H1 (cell line): ENCODE measurements at regions not wholly inside any gene's neighbourhood (a gene's known extent, or its start where the extent isn't known, plus 50 kb on each side); places are given as distances from the start of the nearest gene placed in this dataset.

Source experiments
- CTCF ChIA-PET: fragments of 300-600 bp; sonication (Branson Sonifier 250); formaldehyde crosslinking; loops from one replicate; lab custom pipeline; 2021; ENCODE audit not compliant: partially characterized antibody; lab: Charles Lee
- POLR2A ChIA-PET: fragments of 300-600 bp; sonication (Branson Sonifier 250); formaldehyde crosslinking; loops from one replicate; lab custom pipeline; 2021; ENCODE audit warnings: inconsistent platforms; ENCODE audit not compliant: partially characterized antibody; lab: Charles Lee
- DNase-seq, 2 experiments: peaks; one replicate each; pipeline versions ENCODE4 v3.0.0 to v3.0.0-alpha.2; 2010 to 2022; ENCODE audit warnings: low spot score in 2 of 2, low read depth in 1 of 2, mixed read lengths in 1 of 2
- FAIRE-seq: peaks from 2 replicates; lab custom pipeline; 2011; peaks lifted over from hg19 to GRCh38; lab: Jason Lieb, UNC
- H2AFZ ChIP-seq: 2 replicates; pipeline ENCODE4 v1.8.1; 2012; ENCODE audit warnings: low read length, inconsistent platforms
- H2AK5ac ChIP-seq: 2 replicates; pipeline ENCODE4 v1.6.1; 2013; ENCODE audit warnings: low read depth, low read length
- H2BK120ac ChIP-seq: replicated peaks from 2 replicates; pipeline ENCODE3; 2013; ENCODE audit warnings: low read depth, low read length, inconsistent platforms
- H2BK12ac ChIP-seq: 2 replicates; pipeline ENCODE4 v1.6.1; 2013; ENCODE audit warnings: low read depth, low read length
- H2BK15ac ChIP-seq: 2 replicates; pipeline ENCODE4 v1.6.1; 2013; ENCODE audit warnings: low read length
- H2BK20ac ChIP-seq: 2 replicates; pipeline ENCODE4 v1.6.1; 2013; ENCODE audit warnings: low read length
- H2BK5ac ChIP-seq: 2 replicates; pipeline ENCODE4 v1.6.1; 2013; ENCODE audit warnings: low read depth, low read length
- H3K14ac ChIP-seq: 2 replicates; pipeline ENCODE4 v1.6.1; 2013; ENCODE audit warnings: inconsistent platforms; ENCODE audit not compliant: insufficient read length
- H3K18ac ChIP-seq: 2 replicates; pipeline ENCODE4 v1.6.1; 2013; ENCODE audit warnings: low read length; ENCODE audit errors: extremely low read depth
- H3K23ac ChIP-seq: 2 replicates; pipeline ENCODE4 v1.6.1; 2013; ENCODE audit warnings: inconsistent platforms; ENCODE audit not compliant: insufficient read length
- H3K23me2 ChIP-seq: 2 replicates; pipeline ENCODE4 v1.6.1; 2013; ENCODE audit warnings: low read depth, low read length
- H3K27ac ChIP-seq: 2 replicates; pipeline ENCODE4 v1.6.1; 2011; ENCODE audit warnings: low read depth, low read length, inconsistent platforms
- H3K27me3 ChIP-seq, 4 experiments: replicated peaks in 1 of 4; 1 replicate in 1 of 4; 2 replicates in 3 of 4; pipeline versions ENCODE4 v1.6.1 to v1.8.1; 2011 to 2013; ENCODE audit warnings: low read length in 3 of 4, mild to moderate bottlenecking in 3 of 4, inconsistent platforms in 2 of 4, mixed read lengths in 2 of 4, moderate library complexity in 1 of 4; ENCODE audit not compliant: control insufficient read depth in 3 of 4, insufficient read depth in 3 of 4; ENCODE audit errors: extremely low read depth in 1 of 4
- H3K36me3 ChIP-seq, 4 experiments: 2 replicates each; pipeline versions ENCODE4 v1.6.1 to v1.8.1; 2011 to 2013; ENCODE audit warnings: mild to moderate bottlenecking in 4 of 4, low read length in 3 of 4, moderate library complexity in 2 of 4, control low read depth in 1 of 4, inconsistent platforms in 1 of 4; ENCODE audit not compliant: insufficient read depth in 4 of 4, control insufficient read depth in 2 of 4
- H3K4ac ChIP-seq: replicated peaks from 2 replicates; pipeline ENCODE3; 2013; ENCODE audit warnings: low read length, low read depth, mixed read lengths, inconsistent platforms; ENCODE audit not compliant: insufficient read length
- H3K4me1 ChIP-seq, 4 experiments: replicated peaks in 1 of 4; 1 replicate in 1 of 4; 2 replicates in 3 of 4; pipeline versions ENCODE4 v1.6.1 to v1.8.1; 2011 to 2013; ENCODE audit warnings: low read length in 3 of 4, inconsistent platforms in 2 of 4, mixed read lengths in 1 of 4; ENCODE audit not compliant: insufficient read depth in 4 of 4, control insufficient read depth in 3 of 4
- H3K4me2 ChIP-seq, 2 experiments: 2 replicates each; pipeline versions ENCODE4 v1.6.1 to v1.8.1; 2011 to 2013; ENCODE audit warnings: low read depth in 2 of 2, low read length in 2 of 2, control low read depth in 1 of 2, inconsistent platforms in 1 of 2, mild to moderate bottlenecking in 1 of 2; ENCODE audit not compliant: insufficient read depth in 1 of 2
- H3K4me3 ChIP-seq, 4 experiments: fragments of 200-600, 300-600 bp in 1 of 4; sonication (generic), shearing (Covaris generic), sonication (Bioruptor Twin) in 1 of 4; 2 replicates each; pipeline versions ENCODE4 v1.5.1 to v1.8.1; 2011 to 2016; ENCODE audit warnings: low read length in 4 of 4, low read depth in 3 of 4, control low read depth in 2 of 4, inconsistent platforms in 2 of 4, mild to moderate bottlenecking in 2 of 4, mixed read lengths in 1 of 4, moderate library complexity in 1 of 4; ENCODE audit not compliant: insufficient read depth in 2 of 4; ENCODE audit errors: extremely low read depth in 1 of 4
- H3K56ac ChIP-seq: replicated peaks from 2 replicates; pipeline ENCODE3; 2013; ENCODE audit warnings: low read depth, mild to moderate bottlenecking, mixed read lengths, low read length, inconsistent platforms; ENCODE audit not compliant: insufficient read length
- H3K79me1 ChIP-seq: 2 replicates; pipeline ENCODE4 v1.6.1; 2013; ENCODE audit warnings: low read depth, low read length, control low read depth
- H3K79me2 ChIP-seq, 2 experiments: 2 replicates each; pipeline versions ENCODE4 v1.6.1 to v1.8.1; 2012 to 2013; ENCODE audit warnings: low read length in 2 of 2, mild to moderate bottlenecking in 2 of 2, inconsistent platforms in 1 of 2; ENCODE audit not compliant: insufficient read depth in 2 of 2, control insufficient read depth in 1 of 2
- H3K9ac ChIP-seq, 4 experiments: replicated peaks in 1 of 4; 1 replicate in 1 of 4; 2 replicates in 3 of 4; pipeline versions ENCODE4 v1.6.1 to v1.8.1; 2011 to 2013; ENCODE audit warnings: low read depth in 3 of 4, low read length in 3 of 4, control low read depth in 2 of 4, mild to moderate bottlenecking in 2 of 4, moderate library complexity in 2 of 4, inconsistent platforms in 1 of 4; ENCODE audit errors: extremely low read depth in 1 of 4
- H3K9me3 ChIP-seq, 2 experiments: 2 replicates each; pipeline versions ENCODE4 v1.6.1 to v1.8.1; 2012 to 2013; ENCODE audit warnings: mild to moderate bottlenecking in 2 of 2, moderate library complexity in 2 of 2, control low read depth in 1 of 2, inconsistent platforms in 1 of 2, low read depth in 1 of 2, low read length in 1 of 2, mixed read lengths in 1 of 2; ENCODE audit not compliant: insufficient read depth in 2 of 2
- H4K20me1 ChIP-seq, 2 experiments: replicated peaks in 1 of 2; 2 replicates each; pipeline versions ENCODE3 to v1.8.1; 2011 to 2013; ENCODE audit warnings: inconsistent platforms in 2 of 2, low read length in 2 of 2, mild to moderate bottlenecking in 1 of 2; ENCODE audit not compliant: insufficient read depth in 2 of 2, control insufficient read depth in 1 of 2
- H4K5ac ChIP-seq: 2 replicates; pipeline ENCODE4 v1.6.1; 2013; ENCODE audit warnings: low read length, low read depth, mixed read lengths, inconsistent platforms; ENCODE audit not compliant: insufficient read length
- H4K8ac ChIP-seq: 2 replicates; pipeline ENCODE4 v1.8.0; 2013; ENCODE audit warnings: mild to moderate bottlenecking, moderate library complexity, low read length, inconsistent platforms; ENCODE audit not compliant: insufficient read depth; ENCODE audit errors: extremely low read depth
- H4K91ac ChIP-seq: replicated peaks from 2 replicates; pipeline ENCODE3; 2013; ENCODE audit warnings: low read length, mixed read lengths, inconsistent platforms; ENCODE audit not compliant: insufficient read length
- CBX5 ChIP-seq: fragments of 300-800, 300-1000 bp; sonication (generic); IDR thresholded peaks from 2 replicates; pipeline ENCODE4 v1.7.1; 2016; ENCODE audit warnings: antibody characterized with exemption, low read length, low read depth
- CHD1 ChIP-seq: IDR thresholded peaks from 2 replicates; pipeline ENCODE4 v1.6.1; 2012; ENCODE audit warnings: low read depth, low read length, improper control_type of control experiment
- CHD2 ChIP-seq: IDR thresholded peaks from 2 replicates; pipeline ENCODE4 v1.6.1; 2012; ENCODE audit warnings: low read length, improper control_type of control experiment
- CTCF ChIP-seq, 3 experiments: IDR thresholded peaks; 1 replicate in 2 of 3; 2 replicates in 1 of 3; pipeline versions ENCODE4 v1.5.1 to v1.6.1; 2011; ENCODE audit warnings: low read length in 3 of 3, mild to moderate bottlenecking in 3 of 3, inconsistent platforms in 2 of 3, low read depth in 1 of 3, moderate library complexity in 1 of 3; ENCODE audit not compliant: insufficient read depth in 1 of 3; ENCODE audit errors: control extremely low read depth in 1 of 3
- GABPA ChIP-seq: IDR thresholded peaks from 2 replicates; pipeline ENCODE4 v1.6.1; 2011; ENCODE audit warnings: mild to moderate bottlenecking, low read length, moderate library complexity, borderline replicate concordance; ENCODE audit not compliant: insufficient read depth
- PHF8 ChIP-seq: fragments of 200-600 bp; sonication (generic); conservative IDR thresholded peaks from 2 replicates; pipeline ENCODE4 v1.7.1; 2012; ENCODE audit warnings: low read depth, mild to moderate bottlenecking, inconsistent platforms, low read length, moderate library complexity
- SIN3A ChIP-seq, 2 experiments: IDR thresholded peaks in 1 of 2; conservative IDR thresholded peaks in 1 of 2; 2 replicates each; pipeline ENCODE4 v1.6.1; 2011 to 2012; ENCODE audit warnings: low read length in 2 of 2, improper control_type of control experiment in 1 of 2, low read depth in 1 of 2, mild to moderate bottlenecking in 1 of 2
- SP1 ChIP-seq: IDR thresholded peaks from 2 replicates; pipeline ENCODE4 v1.6.1; 2011; ENCODE audit warnings: low read depth, low read length
- TAF7 ChIP-seq: optimal IDR thresholded peaks from 2 replicates; pipeline ENCODE3; 2011; ENCODE audit warnings: low read depth, mild to moderate bottlenecking, inconsistent platforms, low read length, moderate library complexity, borderline replicate concordance
- ZNF274 ChIP-seq: IDR thresholded peaks from 2 replicates; pipeline ENCODE4 v1.7.0; 2012; ENCODE audit warnings: low read length, borderline replicate concordance; ENCODE audit errors: extremely low read depth
- WGBS, 2 experiments: shearing (Covaris generic) in 1 of 2; methylation state at CpG; one replicate each; pipeline versions ENCODE4 v1.1.6 to v1.1.7; 2013 to 2015; ENCODE audit warnings: low lambda C conversion rate in 2 of 2, mixed read lengths in 2 of 2, inconsistent platforms in 1 of 2, low coverage in 1 of 2, missing lambda C conversion rate in 1 of 2; ENCODE audit not compliant: insufficient replicate concordance in 2 of 2, insufficient coverage in 1 of 2, insufficient read length in 1 of 2; ENCODE audit errors: extremely low coverage in 1 of 2, missing lambda C conversion rate in 1 of 2; 5-methylcytosine and 5-hydroxymethylcytosine counted together
- TF ChIP-seq, protein P1 (sequence below): IDR thresholded peaks from 2 replicates; pipeline ENCODE4 v1.6.1; 2012; ENCODE audit warnings: inconsistent platforms

DNA sequence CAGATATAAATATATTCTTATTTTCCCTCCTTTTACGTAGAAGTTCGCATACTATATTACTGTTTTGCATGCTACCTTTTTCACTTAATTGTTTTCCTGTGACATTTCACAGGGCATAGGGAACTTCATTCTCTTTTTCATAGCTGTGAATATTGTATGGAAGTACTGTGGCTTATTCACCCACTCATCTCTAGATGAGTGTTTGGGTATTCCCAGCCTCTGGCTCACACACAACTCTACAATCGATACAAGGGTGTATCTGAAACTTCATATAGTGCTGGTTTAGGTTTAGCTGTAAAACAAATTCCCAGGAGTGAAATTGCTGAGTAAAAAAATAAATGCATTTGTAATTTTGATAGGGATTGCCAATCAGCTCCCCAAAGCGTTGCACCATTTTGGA, 55.3 kb upstream of the MAGI1 start:
- Histone ChIP-seq H2BK20ac (no peak overlapping the region), H3K56ac (no peak overlapping the region), H3K36me3 (no peaks in the 10 kb centered on the region), H3K23ac (no peak overlapping the region), H4K91ac (no peak overlapping the region), H2BK12ac (no peak overlapping the region), H3K14ac (no peak overlapping the region), H4K20me1 (no peaks in the 10 kb centered on the region), H2BK120ac (no peak overlapping the region), H3K79me2 (no peaks in the 10 kb centered on the region), H3K23me2 (no peaks in the 10 kb centered on the region), H3K9me3 (no peaks in the 10 kb centered on the region), H3K27ac (no peak overlapping the region), H3K9ac (no peak overlapping the region), H4K8ac (no peak overlapping the region), H3K79me1 (no peaks in the 10 kb centered on the region), H3K27me3 (no peaks in the 10 kb centered on the region), H2AK5ac (no peak overlapping the region), H3K18ac (no peak overlapping the region), H2BK5ac (no peak overlapping the region), H2BK15ac (no peak overlapping the region), H3K4me1 (no peaks in the 10 kb centered on the region), H3K4me2 (no peak overlapping the region), H3K4ac (no peak overlapping the region), H2AFZ (no peak overlapping the region), H4K5ac (no peak overlapping the region), H3K4me3 (no peak overlapping the region)
- DNase-seq (no peak), FAIRE-seq (no peak)
- 98% methylated on average over 4 of the region's 4 CpGs; no CpG with 5 or more reads in 1 of the 2 experiments for WGBS, 2 experiments
- TF ChIP-seq PHF8 = no peak
- no peak for TF ChIP-seq SIN3A (conservative IDR thresholded peaks at IDR 0.05 in 1 of 2, IDR thresholded peaks at IDR 0.05 in 1 of 2; ENCODE audit: low read depth in 1 of 2, low read length in 2 of 2)
- TF ChIP-seq CHD2 = no peak
- no peak for TF ChIP-seq CHD1
- TF ChIP-seq ZNF274 = no peak
- TF ChIP-seq SP1 = no peak
- no peak for TF ChIP-seq TAF7
- TF ChIP-seq, protein P1, sequence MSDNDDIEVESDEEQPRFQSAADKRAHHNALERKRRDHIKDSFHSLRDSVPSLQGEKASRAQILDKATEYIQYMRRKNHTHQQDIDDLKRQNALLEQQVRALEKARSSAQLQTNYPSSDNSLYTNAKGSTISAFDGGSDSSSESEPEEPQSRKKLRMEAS = no peak
- TF ChIP-seq GABPA = no peak
- no peak for TF ChIP-seq CTCF (IDR thresholded peaks at IDR 0.05; ENCODE audit: control extremely low read depth in 1 of 3, insufficient read depth in 1 of 3, low read depth in 1 of 3, low read length in 3 of 3)
- no peak for TF ChIP-seq CBX5
- ChIA-PET CTCF (no interaction called here), POLR2A (no interaction called here)
